ENCODE measurements at regions not wholly inside any gene's neighbourhood (a gene's known extent, or its start where the extent isn't known, plus 50 kb on each side); places are given as distances from the start of the nearest gene placed in this dataset.

DNA sequence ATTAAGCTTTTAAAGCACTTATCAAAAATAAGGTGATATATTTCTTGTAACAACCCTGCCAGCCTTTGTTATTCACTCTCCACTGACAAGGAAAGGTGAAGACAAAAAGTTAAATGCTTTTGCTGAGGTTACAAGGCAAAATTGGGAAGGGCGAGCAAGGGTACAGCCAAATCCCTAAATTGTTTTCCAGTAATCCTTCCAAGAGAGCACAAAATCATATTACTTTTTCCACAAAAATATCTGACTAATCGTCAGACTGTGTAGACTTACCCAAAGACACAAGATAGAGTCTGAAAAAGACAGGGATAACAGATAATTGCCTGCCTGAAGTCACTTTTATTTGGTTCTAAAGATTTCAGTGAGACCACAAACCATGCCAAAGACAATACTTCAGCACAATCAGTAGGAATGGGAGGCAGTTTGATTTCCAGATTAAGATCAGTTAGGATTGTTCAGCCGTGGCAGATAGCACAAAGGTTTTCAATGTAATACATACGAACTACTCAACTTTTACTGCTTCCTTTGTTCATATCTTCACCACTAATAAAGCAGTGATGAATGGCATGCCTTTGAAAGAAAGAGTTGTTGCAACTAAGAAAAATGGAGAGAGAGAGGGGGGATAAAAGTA is 383.8 kb upstream of the TUSC1 start:
- POLR2A ChIA-PET, result no interaction called here
- no peak overlapping the region for H3K4me3 ChIP-seq (ENCODE audit: low read length)
- H3K4me1 ChIP-seq (ENCODE audit: insufficient read depth, low read length), result no peaks in the 10 kb centered on the region
- no peaks in the 10 kb centered on the region for H3K27me3 Mint-ChIP-seq
- H3K27ac ChIP-seq (ENCODE audit: low read depth in 1 of 2, low read length in 2 of 2), result no peak overlapping the region
- CTCF ChIA-PET, result no interaction called here
- peaks cover 0 to 5% of the 10 kb centered on the region in 2 experiments for H3K9me3 ChIP-seq (ENCODE audit: control insufficient read depth in 1 of 2, insufficient read depth in 1 of 2, low read length in 2 of 2)
- H3K27ac Mint-ChIP-seq, result no peak overlapping the region
- ATAC-seq (ENCODE audit: poor library complexity) (no peak), DNase-seq (no peak)
- H3K27me3 ChIP-seq (ENCODE audit: control insufficient read depth in 1 of 2, insufficient read depth in 2 of 2, low read length in 2 of 2), result no peaks in the 10 kb centered on the region
- H3K9me3 Mint-ChIP-seq, result peaks cover 8% of the 10 kb centered on the region
- intact Hi-C loops (cut with DNase I, micrococcal nuclease), result no loop called here
- H3K36me3 Mint-ChIP-seq (ENCODE audit: low read depth), result no peaks in the 10 kb centered on the region
- H3K4me3 Mint-ChIP-seq, result no peak overlapping the region
- H3K4me1 Mint-ChIP-seq (ENCODE audit: low read depth), result no peaks in the 10 kb centered on the region
- TF ChIP-seq, protein P1, sequence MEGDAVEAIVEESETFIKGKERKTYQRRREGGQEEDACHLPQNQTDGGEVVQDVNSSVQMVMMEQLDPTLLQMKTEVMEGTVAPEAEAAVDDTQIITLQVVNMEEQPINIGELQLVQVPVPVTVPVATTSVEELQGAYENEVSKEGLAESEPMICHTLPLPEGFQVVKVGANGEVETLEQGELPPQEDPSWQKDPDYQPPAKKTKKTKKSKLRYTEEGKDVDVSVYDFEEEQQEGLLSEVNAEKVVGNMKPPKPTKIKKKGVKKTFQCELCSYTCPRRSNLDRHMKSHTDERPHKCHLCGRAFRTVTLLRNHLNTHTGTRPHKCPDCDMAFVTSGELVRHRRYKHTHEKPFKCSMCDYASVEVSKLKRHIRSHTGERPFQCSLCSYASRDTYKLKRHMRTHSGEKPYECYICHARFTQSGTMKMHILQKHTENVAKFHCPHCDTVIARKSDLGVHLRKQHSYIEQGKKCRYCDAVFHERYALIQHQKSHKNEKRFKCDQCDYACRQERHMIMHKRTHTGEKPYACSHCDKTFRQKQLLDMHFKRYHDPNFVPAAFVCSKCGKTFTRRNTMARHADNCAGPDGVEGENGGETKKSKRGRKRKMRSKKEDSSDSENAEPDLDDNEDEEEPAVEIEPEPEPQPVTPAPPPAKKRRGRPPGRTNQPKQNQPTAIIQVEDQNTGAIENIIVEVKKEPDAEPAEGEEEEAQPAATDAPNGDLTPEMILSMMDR (IDR thresholded peaks at IDR 0.05), result no peak
- H3K36me3 ChIP-seq (ENCODE audit: insufficient read depth, low read length), result no peaks in the 10 kb centered on the region

DNA sequence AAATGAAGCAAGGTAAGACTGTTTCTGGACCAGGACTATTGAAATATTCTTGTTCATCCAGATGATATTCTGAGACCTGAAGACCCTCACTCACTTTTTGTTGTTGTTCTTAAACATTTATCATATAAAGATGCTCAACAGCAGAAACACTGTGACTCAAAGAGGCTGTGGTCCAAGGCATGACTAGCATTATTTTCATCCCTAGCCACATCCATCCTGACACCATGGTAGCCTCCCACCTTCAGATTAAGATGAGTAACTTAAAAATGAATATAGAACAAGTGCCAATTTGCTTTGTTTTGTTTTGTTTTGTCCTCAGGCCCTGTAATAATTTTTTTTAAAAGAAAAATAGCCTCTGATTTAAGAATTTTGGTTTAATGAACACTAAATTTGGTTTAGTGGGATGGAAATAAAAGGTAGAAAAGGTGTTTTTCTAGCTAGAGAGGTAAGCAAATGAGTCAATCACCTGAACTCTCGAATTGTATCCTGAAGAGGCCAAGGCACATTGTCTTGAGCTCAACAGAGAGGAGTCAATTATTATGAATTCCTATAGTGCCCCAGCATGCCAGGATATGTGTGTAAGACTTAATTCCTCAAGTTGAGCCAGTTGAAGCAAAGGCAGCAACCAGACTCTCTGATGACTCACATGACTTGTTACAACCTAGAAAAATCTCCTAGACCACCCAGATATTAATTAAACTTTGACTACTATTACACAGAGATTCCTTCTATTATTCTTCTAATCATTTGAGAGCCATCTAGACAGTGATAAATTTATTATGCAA is 380.1 kb upstream of the TUSC1 start:
- Histone ChIP-seq H3K4me1 (ENCODE audit: insufficient read depth, low read length) (no peaks in the 10 kb centered on the region), H3K9me3 (ENCODE audit: control insufficient read depth in 1 of 2, insufficient read depth in 1 of 2, low read length in 2 of 2) (peaks cover 0 to 5% of the 10 kb centered on the region in 2 experiments), H3K27ac (ENCODE audit: low read depth in 1 of 2, low read length in 2 of 2) (no peak overlapping the region), H3K4me3 (ENCODE audit: low read length) (no peak overlapping the region), H3K27me3 (ENCODE audit: control insufficient read depth in 1 of 2, insufficient read depth in 2 of 2, low read length in 2 of 2) (no peaks in the 10 kb centered on the region), H3K36me3 (ENCODE audit: insufficient read depth, low read length) (no peaks in the 10 kb centered on the region)
- ChIA-PET CTCF (no interaction called here), POLR2A (no interaction called here)
- H3K36me3 Mint-ChIP-seq (ENCODE audit: low read depth), result no peaks in the 10 kb centered on the region
- H3K27ac Mint-ChIP-seq, result no peak overlapping the region
- H3K27me3 Mint-ChIP-seq, result no peaks in the 10 kb centered on the region
- no peak for ATAC-seq (ENCODE audit: poor library complexity)
- no peak for DNase-seq
- H3K4me1 Mint-ChIP-seq (ENCODE audit: low read depth), result no peaks in the 10 kb centered on the region
- intact Hi-C loops (cut with DNase I, micrococcal nuclease), result no loop called here
- peaks cover 4% of the 10 kb centered on the region for H3K9me3 Mint-ChIP-seq
- no peak overlapping the region for H3K4me3 Mint-ChIP-seq
- TF ChIP-seq, protein P1 (IDR thresholded peaks at IDR 0.05), result no peak

DNA sequence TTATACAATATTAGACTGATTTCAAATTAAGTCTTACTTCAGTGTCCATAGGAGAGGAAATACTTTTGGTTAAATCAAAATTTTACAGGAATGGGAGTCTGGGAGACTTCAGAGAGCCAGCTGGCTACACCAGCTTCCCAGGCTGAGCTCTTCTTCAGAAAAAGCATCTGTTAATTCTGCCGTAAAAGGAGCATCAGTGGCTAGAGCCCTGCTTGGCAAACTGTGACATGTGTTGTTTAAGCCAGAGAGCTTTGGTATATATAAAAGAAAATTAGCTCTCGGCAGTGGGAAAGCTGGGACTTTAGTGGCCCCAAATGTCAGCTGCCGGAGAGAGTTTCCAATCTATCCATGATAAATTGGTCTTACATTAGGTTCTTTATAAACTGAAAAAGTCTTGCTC is 378.8 kb upstream of the TUSC1 start:
- Mint-ChIP-seq H3K4me3 (no peak overlapping the region), H3K27ac (no peak overlapping the region), H3K27me3 (no peaks in the 10 kb centered on the region), H3K36me3 (ENCODE audit: low read depth) (no peaks in the 10 kb centered on the region), H3K9me3 (peaks cover 4% of the 10 kb centered on the region), H3K4me1 (ENCODE audit: low read depth) (no peaks in the 10 kb centered on the region)
- TF ChIP-seq, protein P1 (IDR thresholded peaks at IDR 0.05), result no peak
- no peaks in the 10 kb centered on the region for H3K36me3 ChIP-seq (ENCODE audit: insufficient read depth, low read length)
- ChIA-PET POLR2A (no interaction called here), CTCF (no interaction called here)
- no peaks in the 10 kb centered on the region for H3K27me3 ChIP-seq (ENCODE audit: control insufficient read depth in 1 of 2, insufficient read depth in 2 of 2, low read length in 2 of 2)
- no peaks in the 10 kb centered on the region for H3K4me1 ChIP-seq (ENCODE audit: insufficient read depth, low read length)
- no peak overlapping the region for H3K27ac ChIP-seq (ENCODE audit: low read depth in 1 of 2, low read length in 2 of 2)
- DNase-seq, result no peak
- intact Hi-C loops (cut with DNase I, micrococcal nuclease), result no loop called here
- H3K9me3 ChIP-seq (ENCODE audit: control insufficient read depth in 1 of 2, insufficient read depth in 1 of 2, low read length in 2 of 2), result peaks cover 0 to 5% of the 10 kb centered on the region in 2 experiments
- no peak for ATAC-seq (ENCODE audit: poor library complexity)
- H3K4me3 ChIP-seq (ENCODE audit: low read length), result no peak overlapping the region

Data from CD4-positive, alpha-beta T cell (primary cell).